HepG2 (cell line): ENCODE measurements at regions not wholly inside any gene's neighbourhood (a gene's known extent, or its start where the extent isn't known, plus 50 kb on each side); places are given as distances from the start of the nearest gene placed in this dataset.

Experiments used
- ATAC-seq: fragments of 200-7000 bp; cut with Tn5 transposase; 3 replicates; pipeline ENCODE4 v1.9.1; 2020; ENCODE audit warnings: mild to moderate bottlenecking, moderate library complexity
- BruUV-seq: library from RNA; stranded (reverse); fragments of 400-500 nt; replicated peaks from 2 replicates; lab custom pipeline; 2021; lab: Mats Ljungman, UMichigan
- CTCF ChIA-PET: fragments of 300-600 bp; formaldehyde crosslinking; extraction: SDS; loops from one replicate; lab custom pipeline; 2021; ENCODE audit warnings: low total read pairs, inconsistent platforms, low intra/inter-chr PET ratio; lab: Yijun Ruan, JAX
- POLR2A ChIA-PET: fragments of 350-600 bp; sonication (Branson Sonifier 250); formaldehyde crosslinking; loops from one replicate; lab custom pipeline; 2020; ENCODE audit warnings: antibody characterized with exemption, inconsistent platforms; lab: Yijun Ruan, JAX
- DNase-seq: peaks from one replicate; pipeline ENCODE4 v3.0.0-alpha.2; 2015; ENCODE audit warnings: low spot score
- FAIRE-seq: peaks from 3 replicates; lab custom pipeline; 2011; peaks lifted over from hg19 to GRCh38; lab: Jason Lieb, UNC
- H2AFZ ChIP-seq: one replicate; pipeline ENCODE4 v1.6.1; 2011; ENCODE audit warnings: low read length, inconsistent platforms
- H3K27ac ChIP-seq: fragments of 300-600 bp; 3 replicates; pipeline ENCODE4 v1.8.0; 2011; ENCODE audit warnings: mixed run types, mild to moderate bottlenecking, mixed read lengths, low read length, inconsistent platforms; ENCODE audit not compliant: insufficient read depth; ENCODE audit errors: extremely low read length
- H3K27me3 ChIP-seq, 2 experiments: fragments of 200-600 bp in 1 of 2; 2 replicates in 1 of 2; 3 replicates in 1 of 2; pipeline versions ENCODE4 v1.6.0 to v1.8.0; 2011; ENCODE audit warnings: low read length in 2 of 2, mild to moderate bottlenecking in 2 of 2, moderate library complexity in 2 of 2, inconsistent platforms in 1 of 2; ENCODE audit not compliant: insufficient read depth in 2 of 2, control insufficient read depth in 1 of 2
- H3K36me3 ChIP-seq, 2 experiments: fragments of 200-600 bp in 1 of 2; replicated peaks in 1 of 2; 2 replicates in 1 of 2; 3 replicates in 1 of 2; pipeline versions ENCODE4 v1.5.1 to v1.8.0; 2011; ENCODE audit warnings: low read length in 2 of 2, inconsistent platforms in 1 of 2; ENCODE audit not compliant: insufficient read depth in 2 of 2, control insufficient read depth in 1 of 2
- H3K4me1 ChIP-seq: 2 replicates; pipeline ENCODE4 v1.5.1; 2012; ENCODE audit warnings: low read length, inconsistent platforms; ENCODE audit not compliant: insufficient read depth
- H3K4me2 ChIP-seq: 2 replicates; pipeline ENCODE4 v1.6.0; 2011; ENCODE audit warnings: low read depth, low read length, inconsistent platforms
- H3K4me3 ChIP-seq, 3 experiments: fragments of 200-600 bp in 1 of 3; sonication (generic), shearing (Covaris generic) in 1 of 3; replicated peaks in 1 of 3; 2 replicates each; pipeline ENCODE4 v1.5.1; 2011 to 2016; ENCODE audit warnings: low read length in 3 of 3, inconsistent platforms in 2 of 3, low read depth in 2 of 3, mild to moderate bottlenecking in 2 of 3, control low read depth in 1 of 3, mixed read lengths in 1 of 3; ENCODE audit not compliant: insufficient read depth in 1 of 3
- H3K79me2 ChIP-seq: one replicate; pipeline ENCODE4 v1.6.1; 2011; ENCODE audit warnings: low read length, inconsistent platforms; ENCODE audit not compliant: insufficient read depth
- H3K9ac ChIP-seq: 2 replicates; pipeline ENCODE4 v1.6.0; 2011; ENCODE audit warnings: mild to moderate bottlenecking, low read depth, low read length, inconsistent platforms; ENCODE audit not compliant: insufficient read depth
- H3K9me3 ChIP-seq: 2 replicates; pipeline ENCODE4 v1.5.1; 2012; ENCODE audit warnings: mild to moderate bottlenecking, low read length
- H4K20me1 ChIP-seq: 2 replicates; pipeline ENCODE4 v1.6.0; 2011; ENCODE audit warnings: inconsistent platforms, mild to moderate bottlenecking, low read length, moderate library complexity; ENCODE audit not compliant: insufficient read depth
- AGO2 ChIP-seq: fragments of 200-400 bp; formaldehyde crosslinking; optimal IDR thresholded peaks from 2 replicates; pipeline ENCODE3; 2017; ENCODE audit warnings: mild to moderate bottlenecking, low read depth, low read length, moderate library complexity
- CBX5 ChIP-seq: sonication (generic); formaldehyde crosslinking; IDR thresholded peaks from 2 replicates; pipeline ENCODE4 v1.4.0; 2020; ENCODE audit warnings: missing genetic modification reagents, borderline replicate concordance
- DNMT3B ChIP-seq: conservative IDR thresholded peaks from 2 replicates; pipeline ENCODE4 v1.6.1; 2016; ENCODE audit warnings: missing biosample characterization, control low read depth
- FOXM1 ChIP-seq: sonication (generic); formaldehyde crosslinking; IDR thresholded peaks from 2 replicates; pipeline ENCODE4 v1.5.0; 2020; ENCODE audit warnings: missing genetic modification reagents
- KLF15 ChIP-seq: sonication (generic); formaldehyde crosslinking; IDR thresholded peaks from 2 replicates; pipeline ENCODE4 v1.8.1; 2023; ENCODE audit warnings: borderline replicate concordance, mild to moderate bottlenecking, inconsistent platforms, missing genetic modification reagents, mixed read lengths
- KLF16 ChIP-seq, 2 experiments: sonication (generic) in 1 of 2; formaldehyde crosslinking in 1 of 2; IDR thresholded peaks; 2 replicates each; pipeline versions ENCODE4 v1.6.1 to v1.8.0; 2016 to 2023; ENCODE audit warnings: missing genetic modification reagents in 2 of 2, missing compliant biosample characterization in 1 of 2
- NCOA2 ChIP-seq: sonication (generic); formaldehyde crosslinking; IDR thresholded peaks from 2 replicates; pipeline ENCODE4 v1.8.0; 2022; ENCODE audit warnings: inconsistent platforms
- RCOR2 ChIP-seq: IDR thresholded peaks from 2 replicates; pipeline ENCODE4 v1.6.1; 2016; ENCODE audit warnings: missing biosample characterization, missing genetic modification reagents
- TARDBP ChIP-seq: sonication (generic); formaldehyde crosslinking; IDR thresholded peaks from 2 replicates; pipeline ENCODE4 v1.8.0; 2022; ENCODE audit warnings: mild to moderate bottlenecking, missing genetic modification reagents
- ZZZ3 ChIP-seq: sonication (generic); formaldehyde crosslinking; IDR thresholded peaks from 2 replicates; pipeline ENCODE4 v1.4.0; 2020; ENCODE audit warnings: missing genetic modification reagents, mild to moderate bottlenecking, borderline replicate concordance
- WGBS: methylation state at CpG from one replicate; pipeline ENCODE4 v1.1.6; 2017; ENCODE audit warnings: low lambda C conversion rate; 5-methylcytosine and 5-hydroxymethylcytosine counted together
- in situ Hi-C: cut with HindIII; loops from 2 replicates; pipeline ENCODE4 v1.10.0; 2017; ENCODE audit warnings: low pct_unique_long_range_greater_than_20kb; ENCODE audit not compliant: extremely low pct_ligation_motif_present
- intact Hi-C: fragments of 100-400 bp; cut with micrococcal nuclease; formaldehyde crosslinking; loops from one replicate; pipeline ENCODE4 v1.10.0; 2022; ENCODE audit not compliant: unreplicated experiment
- TF ChIP-seq, protein P1 (sequence below): IDR thresholded peaks from 2 replicates; pipeline ENCODE4 v1.6.1; 2016; ENCODE audit warnings: missing genetic modification reagents, missing compliant biosample characterization
- TF ChIP-seq, protein P2 (sequence below): sonication (generic); formaldehyde crosslinking; IDR thresholded peaks from 2 replicates; pipeline ENCODE4 v1.4.0; 2020; ENCODE audit warnings: missing genetic modification reagents, low read depth, mild to moderate bottlenecking, borderline replicate concordance
- TF ChIP-seq, protein P3 (sequence below): IDR thresholded peaks from 2 replicates; pipeline ENCODE4 v1.6.1; 2012; ENCODE audit warnings: low read depth, low read length, improper control_type of control experiment
- TF ChIP-seq, protein P4 (sequence below): sonication (generic); formaldehyde crosslinking; IDR thresholded peaks from 2 replicates; pipeline ENCODE4 v1.4.0; 2020; ENCODE audit warnings: mild to moderate bottlenecking, low read depth, missing genetic modification reagents
- TF ChIP-seq, protein P5 (sequence below): sonication (generic); formaldehyde crosslinking; IDR thresholded peaks from 2 replicates; pipeline ENCODE4 v1.4.0; 2020; ENCODE audit warnings: missing genetic modification reagents, borderline replicate concordance
- TF ChIP-seq, protein P6 (sequence below): sonication (generic); formaldehyde crosslinking; IDR thresholded peaks from 2 replicates; pipeline ENCODE4 v1.8.0; 2022; ENCODE audit warnings: missing genetic modification reagents, low read depth, mild to moderate bottlenecking, borderline replicate concordance

DNA sequence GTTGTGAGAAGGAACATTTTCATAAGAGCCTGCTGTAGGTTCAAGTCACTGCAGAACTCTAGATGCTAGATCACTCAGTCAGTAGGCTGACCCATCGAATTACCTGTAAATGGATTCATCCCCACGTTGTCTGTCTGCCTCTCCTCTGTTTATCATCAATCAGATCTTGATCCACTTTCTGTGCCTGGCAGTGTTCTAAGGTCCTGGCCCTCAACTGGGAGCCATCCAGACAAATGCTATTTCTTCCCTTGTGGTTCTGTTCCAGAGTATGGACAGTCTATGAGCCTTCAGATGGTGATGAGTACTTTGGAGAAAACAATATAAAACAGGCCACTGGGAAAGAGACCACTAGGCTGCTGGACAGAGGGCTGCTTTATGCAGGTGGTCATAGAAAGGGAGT, 699.4 kb upstream of the TMEM132C start:
- no peak overlapping the region for H3K9ac ChIP-seq
- H3K9me3 ChIP-seq, result peaks cover 20% of the 10 kb centered on the region; the same call in 1 of the 2 replicates
- H3K27me3 ChIP-seq, result no peaks in the 10 kb centered on the region; a peak in 2 of 5 replicates
- H3K36me3 ChIP-seq, result no peaks in the 10 kb centered on the region
- H3K27ac ChIP-seq, result no peak overlapping the region
- CTCF ChIA-PET, result no interaction called here
- POLR2A ChIA-PET, result no interaction called here
- H3K79me2 ChIP-seq, result no peaks in the 10 kb centered on the region
- no peak overlapping the region for H2AFZ ChIP-seq
- in situ Hi-C loops, result no loop called here
- intact Hi-C loops, result no loop called here
- DNase-seq, result no peak
- no peak for ATAC-seq
- WGBS, result 5% methylated on average over 2 of the region's 2 CpGs
- no peak overlapping the region for H3K4me3 ChIP-seq
- no peak for FAIRE-seq
- no peaks in the 10 kb centered on the region for H3K4me1 ChIP-seq
- no TSS peak for BruUV-seq
- H3K4me2 ChIP-seq, result no peak overlapping the region
- H4K20me1 ChIP-seq, result no peaks in the 10 kb centered on the region
- TF ChIP-seq NCOA2 (CRISPR knock-in tag) (no peak), DNMT3B (CRISPR knock-in tag) (no peak), ZZZ3 (no peak), CBX5 (no peak), RCOR2 (no peak), KLF15 (no peak), AGO2 (no peak), KLF16 (CRISPR knock-in tag; IDR thresholded peaks at IDR 0.05) (no peak), TARDBP (CRISPR knock-in tag) (no peak), FOXM1 (no peak)
- TF ChIP-seq, protein P1, sequence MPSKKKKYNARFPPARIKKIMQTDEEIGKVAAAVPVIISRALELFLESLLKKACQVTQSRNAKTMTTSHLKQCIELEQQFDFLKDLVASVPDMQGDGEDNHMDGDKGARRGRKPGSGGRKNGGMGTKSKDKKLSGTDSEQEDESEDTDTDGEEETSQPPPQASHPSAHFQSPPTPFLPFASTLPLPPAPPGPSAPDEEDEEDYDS (CRISPR knock-in tag), result no peak
- TF ChIP-seq, protein P2, sequence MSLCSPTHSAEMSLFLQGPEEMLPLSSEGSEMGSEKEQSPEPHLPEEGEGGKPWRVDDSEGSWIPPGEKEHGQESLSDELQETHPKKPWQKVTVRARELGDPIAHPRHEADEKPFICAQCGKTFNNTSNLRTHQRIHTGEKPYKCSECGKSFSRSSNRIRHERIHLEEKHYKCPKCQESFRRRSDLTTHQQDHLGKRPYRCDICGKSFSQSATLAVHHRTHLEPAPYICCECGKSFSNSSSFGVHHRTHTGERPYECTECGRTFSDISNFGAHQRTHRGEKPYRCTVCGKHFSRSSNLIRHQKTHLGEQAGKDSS (CRISPR knock-in tag), result no peak
- TF ChIP-seq, protein P3, sequence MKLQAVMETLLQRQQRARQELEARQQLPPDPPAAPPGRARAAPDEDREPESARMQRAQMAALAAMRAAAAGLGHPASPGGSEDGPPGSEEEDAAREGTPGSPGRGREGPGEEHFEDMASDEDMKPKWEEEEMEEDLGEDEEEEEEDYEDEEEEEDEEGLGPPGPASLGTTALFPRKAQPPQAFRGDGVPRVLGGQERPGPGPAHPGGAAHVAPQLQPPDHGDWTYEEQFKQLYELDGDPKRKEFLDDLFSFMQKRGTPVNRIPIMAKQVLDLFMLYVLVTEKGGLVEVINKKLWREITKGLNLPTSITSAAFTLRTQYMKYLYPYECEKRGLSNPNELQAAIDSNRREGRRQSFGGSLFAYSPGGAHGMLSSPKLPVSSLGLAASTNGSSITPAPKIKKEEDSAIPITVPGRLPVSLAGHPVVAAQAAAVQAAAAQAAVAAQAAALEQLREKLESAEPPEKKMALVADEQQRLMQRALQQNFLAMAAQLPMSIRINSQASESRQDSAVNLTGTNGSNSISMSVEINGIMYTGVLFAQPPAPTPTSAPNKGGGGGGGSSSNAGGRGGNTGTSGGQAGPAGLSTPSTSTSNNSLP, result no peak
- TF ChIP-seq, protein P4, sequence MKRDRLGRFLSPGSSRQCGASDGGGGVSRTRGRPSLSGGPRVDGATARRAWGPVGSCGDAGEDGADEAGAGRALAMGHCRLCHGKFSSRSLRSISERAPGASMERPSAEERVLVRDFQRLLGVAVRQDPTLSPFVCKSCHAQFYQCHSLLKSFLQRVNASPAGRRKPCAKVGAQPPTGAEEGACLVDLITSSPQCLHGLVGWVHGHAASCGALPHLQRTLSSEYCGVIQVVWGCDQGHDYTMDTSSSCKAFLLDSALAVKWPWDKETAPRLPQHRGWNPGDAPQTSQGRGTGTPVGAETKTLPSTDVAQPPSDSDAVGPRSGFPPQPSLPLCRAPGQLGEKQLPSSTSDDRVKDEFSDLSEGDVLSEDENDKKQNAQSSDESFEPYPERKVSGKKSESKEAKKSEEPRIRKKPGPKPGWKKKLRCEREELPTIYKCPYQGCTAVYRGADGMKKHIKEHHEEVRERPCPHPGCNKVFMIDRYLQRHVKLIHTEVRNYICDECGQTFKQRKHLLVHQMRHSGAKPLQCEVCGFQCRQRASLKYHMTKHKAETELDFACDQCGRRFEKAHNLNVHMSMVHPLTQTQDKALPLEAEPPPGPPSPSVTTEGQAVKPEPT (CRISPR knock-in tag), result no peak
- TF ChIP-seq, protein P5, sequence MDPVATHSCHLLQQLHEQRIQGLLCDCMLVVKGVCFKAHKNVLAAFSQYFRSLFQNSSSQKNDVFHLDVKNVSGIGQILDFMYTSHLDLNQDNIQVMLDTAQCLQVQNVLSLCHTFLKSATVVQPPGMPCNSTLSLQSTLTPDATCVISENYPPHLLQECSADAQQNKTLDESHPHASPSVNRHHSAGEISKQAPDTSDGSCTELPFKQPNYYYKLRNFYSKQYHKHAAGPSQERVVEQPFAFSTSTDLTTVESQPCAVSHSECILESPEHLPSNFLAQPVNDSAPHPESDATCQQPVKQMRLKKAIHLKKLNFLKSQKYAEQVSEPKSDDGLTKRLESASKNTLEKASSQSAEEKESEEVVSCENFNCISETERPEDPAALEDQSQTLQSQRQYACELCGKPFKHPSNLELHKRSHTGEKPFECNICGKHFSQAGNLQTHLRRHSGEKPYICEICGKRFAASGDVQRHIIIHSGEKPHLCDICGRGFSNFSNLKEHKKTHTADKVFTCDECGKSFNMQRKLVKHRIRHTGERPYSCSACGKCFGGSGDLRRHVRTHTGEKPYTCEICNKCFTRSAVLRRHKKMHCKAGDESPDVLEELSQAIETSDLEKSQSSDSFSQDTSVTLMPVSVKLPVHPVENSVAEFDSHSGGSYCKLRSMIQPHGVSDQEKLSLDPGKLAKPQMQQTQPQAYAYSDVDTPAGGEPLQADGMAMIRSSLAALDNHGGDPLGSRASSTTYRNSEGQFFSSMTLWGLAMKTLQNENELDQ (CRISPR knock-in tag), result no peak
- TF ChIP-seq, protein P6, sequence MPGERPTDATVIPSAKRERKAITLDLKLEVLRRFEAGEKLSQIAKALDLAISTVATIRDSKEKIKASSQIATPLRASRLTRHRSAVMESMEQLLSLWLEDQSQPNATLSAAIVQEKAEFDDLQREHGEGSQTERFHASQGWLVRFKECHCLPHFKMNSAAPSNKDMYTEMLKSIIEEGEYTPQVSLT (CRISPR knock-in tag), result no peak
